ENCODE measurements at regions not wholly inside any gene's neighbourhood (a gene's known extent, or its start where the extent isn't known, plus 50 kb on each side); places are given as distances from the start of the nearest gene placed in this dataset.

DNA sequence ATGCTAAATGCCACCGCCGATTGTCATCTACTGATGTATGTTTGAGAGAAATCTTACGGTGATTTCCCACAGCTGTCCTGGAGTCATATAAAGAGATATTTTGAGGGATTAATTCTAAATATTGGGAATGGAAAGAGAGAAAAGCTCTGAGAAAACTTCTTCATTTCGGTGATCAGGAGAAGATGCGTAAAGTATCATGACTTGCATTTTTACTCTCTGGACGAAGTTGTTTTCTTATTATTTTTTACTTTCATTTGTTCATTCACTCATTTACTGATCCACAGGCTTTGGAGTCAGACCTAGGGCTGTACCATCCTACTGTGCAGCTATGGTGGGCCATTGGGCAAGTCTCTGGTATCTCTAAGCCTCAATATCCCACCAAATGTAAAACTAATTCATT is 58.4 kb upstream of the RUNX1 start:
- TF ChIP-seq GATA3 (IDR thresholded peaks at IDR 0.05; ENCODE audit: low read depth, low read length): no peak
- TF ChIP-seq GATA2 (IDR thresholded peaks at IDR 0.05; ENCODE audit: low read depth, low read length): no peak

DNA sequence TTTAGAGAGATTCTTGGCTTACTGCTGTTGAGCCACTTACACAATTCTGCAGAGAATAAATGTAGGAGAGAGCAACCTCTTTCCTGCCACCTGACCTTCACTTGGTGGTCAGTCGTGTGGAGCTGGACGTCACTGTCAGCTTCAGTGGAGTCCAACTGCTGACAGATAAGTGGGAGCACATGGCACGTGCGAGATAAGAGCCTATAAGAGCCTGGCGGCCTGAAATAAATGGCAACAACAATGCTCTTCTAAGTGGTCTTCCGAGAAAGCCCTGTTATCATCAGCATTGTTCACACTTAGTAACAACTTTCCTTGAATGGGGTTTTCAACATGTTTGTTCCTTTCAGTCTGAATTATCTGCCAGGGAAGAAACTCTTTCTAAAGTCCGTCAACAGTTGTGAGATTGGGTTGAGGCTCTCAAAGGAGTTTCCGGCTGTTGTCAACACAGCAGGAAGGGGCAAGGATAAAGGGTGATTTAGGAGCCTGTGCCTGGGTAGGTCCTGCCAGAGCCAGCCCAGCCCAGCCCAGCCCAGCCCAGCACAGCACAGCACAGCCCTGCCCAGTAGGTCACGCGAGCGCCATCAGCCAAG is 57.2 kb upstream of the RUNX1 start:
- no peak for TF ChIP-seq GATA2 (IDR thresholded peaks at IDR 0.05; ENCODE audit: low read depth, low read length)
- TF ChIP-seq GATA3 (IDR thresholded peaks at IDR 0.05; ENCODE audit: low read depth, low read length): no peak

DNA sequence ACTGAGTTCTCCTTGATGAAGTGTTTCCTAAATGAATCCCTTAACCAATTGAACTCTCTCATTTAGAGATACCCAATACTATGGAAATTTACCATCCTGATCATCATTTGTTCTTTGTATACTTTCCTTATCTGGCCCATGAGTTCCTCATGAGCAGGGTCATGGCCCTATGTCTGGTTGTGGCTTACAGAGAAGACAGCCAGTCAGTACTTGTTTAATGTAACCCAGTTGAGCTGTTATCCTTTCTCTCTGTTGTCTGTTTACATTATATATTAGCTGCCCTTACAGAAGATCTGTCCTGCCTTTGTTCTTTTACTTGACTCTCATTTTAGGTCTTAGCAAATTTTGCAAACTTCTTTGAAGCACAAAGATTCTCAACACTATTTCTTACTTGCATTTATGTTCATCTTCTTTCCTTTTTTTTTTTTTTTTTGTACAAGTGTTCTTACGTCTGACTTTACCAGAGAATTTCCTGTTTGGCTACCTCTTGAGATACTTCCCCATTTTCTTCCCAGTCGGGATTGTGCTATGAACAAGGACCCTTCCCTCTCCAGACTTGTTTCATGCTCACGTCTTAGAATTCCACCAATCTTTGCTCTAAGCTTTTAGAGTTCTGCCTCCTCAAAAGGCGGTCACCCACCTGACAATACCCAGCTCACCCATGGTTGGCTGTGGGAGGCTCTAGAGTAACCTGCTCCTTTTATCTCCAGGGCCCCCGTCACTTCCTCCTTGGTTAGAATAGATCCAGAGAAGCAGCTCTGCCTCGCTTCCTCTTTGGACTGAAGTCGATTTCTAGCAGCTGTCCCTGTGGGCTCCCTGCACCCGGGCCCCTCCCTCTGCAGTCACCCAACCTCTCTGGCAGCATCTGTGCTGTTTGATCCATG is 53.6 kb upstream of the RUNX1 start:
- no peak for TF ChIP-seq GATA2 (IDR thresholded peaks at IDR 0.05; ENCODE audit: low read depth, low read length)
- no peak for TF ChIP-seq GATA3 (IDR thresholded peaks at IDR 0.05; ENCODE audit: low read depth, low read length)

DNA sequence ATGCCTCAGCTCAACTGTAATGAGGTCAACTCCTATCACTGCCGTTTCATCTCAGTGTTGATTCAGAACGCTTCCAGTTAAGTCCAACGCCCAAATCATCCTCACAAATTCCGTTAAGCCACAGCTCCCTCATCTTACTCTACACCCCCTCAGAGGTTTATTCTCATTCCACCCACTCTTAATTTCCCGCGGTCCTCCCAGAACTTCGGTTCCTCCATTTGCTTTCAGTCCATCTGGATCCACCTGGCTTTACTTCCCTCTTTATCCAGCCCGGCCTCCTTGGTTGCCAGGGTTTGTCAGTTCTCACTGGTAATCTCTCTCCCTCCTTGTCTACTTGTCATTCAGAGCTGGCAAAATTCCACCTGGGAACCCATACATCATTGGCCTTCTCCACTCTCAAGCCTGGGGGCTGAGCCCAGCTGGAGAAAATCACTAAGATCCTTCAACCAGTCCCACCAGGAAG is 51.3 kb upstream of the RUNX1 start:
- no peak for TF ChIP-seq GATA2 (IDR thresholded peaks at IDR 0.05; ENCODE audit: low read depth, low read length)
- no peak for TF ChIP-seq GATA3 (IDR thresholded peaks at IDR 0.05; ENCODE audit: low read depth, low read length)

DNA sequence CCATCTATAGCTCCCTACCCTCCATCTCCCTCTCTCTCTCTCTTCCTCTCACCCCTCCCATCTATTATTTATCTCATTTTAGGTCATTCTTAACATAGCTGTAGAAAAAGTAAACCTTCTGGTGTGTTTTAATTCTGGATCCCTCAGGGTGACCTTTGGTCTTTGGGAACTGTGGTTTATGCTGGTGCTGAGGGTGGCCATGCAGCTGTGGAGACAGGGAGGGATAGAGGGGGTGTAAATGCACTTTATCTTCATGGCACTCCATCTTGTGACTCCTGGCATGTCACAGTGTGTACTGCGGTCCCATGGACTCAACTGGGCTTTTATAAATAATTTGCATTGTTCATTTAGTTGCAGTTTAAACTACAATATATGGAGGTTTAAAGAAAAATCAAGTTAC is 50.2 kb upstream of the RUNX1 start:
- TF ChIP-seq GATA3 (IDR thresholded peaks at IDR 0.05; ENCODE audit: low read depth, low read length) (no peak), GATA2 (IDR thresholded peaks at IDR 0.05; ENCODE audit: low read depth, low read length) (no peak)

Data from SH-SY5Y (cell line).